Tibial artery (tissue), 4 donors: ENCODE measurements at regions not wholly inside any gene's neighbourhood (a gene's known extent, or its start where the extent isn't known, plus 50 kb on each side); places are given as distances from the start of the nearest gene placed in this dataset.

Source experiments
- DNase-seq, 2 donors: peaks; one replicate each; pipeline ENCODE4 v3.0.0-alpha.2; 2019
- H3K27ac ChIP-seq, 2 donors: fragments of 200-600 bp; sonication (generic) in 1 of 2; 1 replicate in 1 of 2; 2 replicates in 1 of 2; pipeline ENCODE4 v1.5.1; 2018 to 2019; ENCODE audit warnings: mild to moderate bottlenecking in 1 of 2
- H3K27me3 ChIP-seq, 2 donors: fragments of 200-600 bp; sonication (generic) in 1 of 2; one replicate each; pipeline versions ENCODE4 v1.5.1 to v1.6.0; 2016 to 2019
- H3K36me3 ChIP-seq, 3 donors: fragments of 200-600 bp; sonication (generic) in 2 of 3; one replicate each; pipeline ENCODE4 v1.5.1; 2016 to 2019; ENCODE audit warnings: mild to moderate bottlenecking in 2 of 3
- H3K4me1 ChIP-seq, 4 donors: fragments of 200-600 bp; sonication (generic) in 2 of 4; 1 replicate in 3 of 4; 2 replicates in 1 of 4; pipeline ENCODE4 v1.5.1; 2016 to 2019
- H3K4me3 ChIP-seq, 2 donors: fragments of 200-600 bp; sonication (generic) in 1 of 2; 1 replicate in 1 of 2; 2 replicates in 1 of 2; pipeline ENCODE4 v1.5.1; 2018 to 2019; ENCODE audit warnings: mild to moderate bottlenecking in 2 of 2
- H3K9me3 ChIP-seq, 3 donors: fragments of 200-600 bp; sonication (generic) in 1 of 3; one replicate each; pipeline ENCODE4 v1.5.1; 2016 to 2019
- intact Hi-C: fragments of 100-400 bp; cut with DNase I; formaldehyde crosslinking; loops from one replicate; pipeline ENCODE4 v1.15.0; 2023; ENCODE audit warnings: low total_unique reads
- TF ChIP-seq, protein P1 (sequence below), 2 experiments: fragments of 200-600 bp in 1 of 2; fragments of 450-650 bp in 1 of 2; IDR thresholded peaks; one replicate each; pipeline ENCODE4 v1.5.1; 2017 to 2019; ENCODE audit warnings: antibody characterized with exemption in 2 of 2, mild to moderate bottlenecking in 1 of 2, moderate library complexity in 1 of 2

DNA sequence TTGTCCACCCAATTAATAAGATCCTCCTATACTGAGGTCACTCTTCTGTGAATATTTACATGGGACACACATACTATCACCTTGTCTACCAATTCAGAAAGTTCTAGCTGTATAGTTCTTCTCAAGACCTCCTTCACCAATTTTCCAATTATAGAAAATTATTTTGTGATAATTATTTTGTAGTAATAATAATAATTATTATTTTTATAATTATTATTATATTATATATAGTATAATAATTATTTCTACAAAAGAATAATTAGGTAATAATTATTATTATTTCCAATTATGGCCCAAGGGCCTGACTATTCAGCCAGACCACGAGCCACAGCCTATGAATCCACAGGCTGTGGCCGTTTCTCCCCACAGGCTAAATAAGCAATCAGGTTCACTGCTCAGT lies 164.1 kb upstream of the IGSF21 start:
- TF ChIP-seq, protein P1, sequence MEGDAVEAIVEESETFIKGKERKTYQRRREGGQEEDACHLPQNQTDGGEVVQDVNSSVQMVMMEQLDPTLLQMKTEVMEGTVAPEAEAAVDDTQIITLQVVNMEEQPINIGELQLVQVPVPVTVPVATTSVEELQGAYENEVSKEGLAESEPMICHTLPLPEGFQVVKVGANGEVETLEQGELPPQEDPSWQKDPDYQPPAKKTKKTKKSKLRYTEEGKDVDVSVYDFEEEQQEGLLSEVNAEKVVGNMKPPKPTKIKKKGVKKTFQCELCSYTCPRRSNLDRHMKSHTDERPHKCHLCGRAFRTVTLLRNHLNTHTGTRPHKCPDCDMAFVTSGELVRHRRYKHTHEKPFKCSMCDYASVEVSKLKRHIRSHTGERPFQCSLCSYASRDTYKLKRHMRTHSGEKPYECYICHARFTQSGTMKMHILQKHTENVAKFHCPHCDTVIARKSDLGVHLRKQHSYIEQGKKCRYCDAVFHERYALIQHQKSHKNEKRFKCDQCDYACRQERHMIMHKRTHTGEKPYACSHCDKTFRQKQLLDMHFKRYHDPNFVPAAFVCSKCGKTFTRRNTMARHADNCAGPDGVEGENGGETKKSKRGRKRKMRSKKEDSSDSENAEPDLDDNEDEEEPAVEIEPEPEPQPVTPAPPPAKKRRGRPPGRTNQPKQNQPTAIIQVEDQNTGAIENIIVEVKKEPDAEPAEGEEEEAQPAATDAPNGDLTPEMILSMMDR (IDR thresholded peaks at IDR 0.05): no peak
- intact Hi-C loops: no loop called here

DNA sequence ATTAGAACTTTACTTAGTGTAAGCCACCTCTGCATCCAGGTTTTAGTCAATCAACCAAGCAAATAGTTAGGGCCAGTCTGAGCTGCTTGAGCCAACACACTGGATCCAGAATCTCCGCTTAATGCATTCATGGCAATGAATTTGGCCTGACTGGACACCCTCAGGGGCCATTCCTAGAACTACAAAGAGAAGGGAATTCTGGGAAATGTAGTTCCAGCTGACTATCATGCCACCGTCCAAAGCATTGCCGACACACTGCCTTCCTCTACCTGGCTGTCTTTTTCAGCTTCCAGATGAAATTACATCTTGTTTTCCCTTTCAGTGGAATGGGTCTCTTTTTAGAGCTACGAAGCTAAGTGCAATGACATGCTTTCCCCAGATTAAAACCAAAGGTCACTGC lies 163.0 kb upstream of the IGSF21 start:
- H3K4me1 ChIP-seq: no peaks in the 10 kb centered on the region
- H3K27me3 ChIP-seq: peaks cover 0 to 33% of the 10 kb centered on the region in 2 donors
- no peaks in the 10 kb centered on the region for H3K9me3 ChIP-seq
- no peaks in the 10 kb centered on the region for H3K36me3 ChIP-seq
- no peak overlapping the region for H3K27ac ChIP-seq
- no peak overlapping the region for H3K4me3 ChIP-seq
- TF ChIP-seq, protein P1 (IDR thresholded peaks at IDR 0.05): no peak
- DNase-seq: no peak
- intact Hi-C loops: no loop called here

More for the DNA sequence above, 164.1 kb upstream of the IGSF21 start:
- Histone ChIP-seq H3K9me3 (no peaks in the 10 kb centered on the region), H3K36me3 (no peaks in the 10 kb centered on the region), H3K27me3 (peaks cover 0 to 22% of the 10 kb centered on the region in 2 donors), H3K27ac (no peak overlapping the region), H3K4me1 (no peaks in the 10 kb centered on the region), H3K4me3 (no peak overlapping the region)
- no peak for DNase-seq

- Histone ChIP-seq H3K9me3 (no peaks in the 10 kb centered on the region), H3K4me1 (no peaks in the 10 kb centered on the region), H3K4me3 (no peak overlapping the region), H3K36me3 (no peaks in the 10 kb centered on the region), H3K27me3 (peaks cover 0 to 40% of the 10 kb centered on the region in 2 donors), H3K27ac (no peak overlapping the region)
- TF ChIP-seq, protein P1 (IDR thresholded peaks at IDR 0.05): no peak
- intact Hi-C loops: no loop called here
- no peak for DNase-seq
Observed at GRCh38 chr1:17946434-17946833, 161.2 kb upstream of the IGSF21 start.

- Histone ChIP-seq H3K4me3 (no peak overlapping the region), H3K36me3 (no peaks in the 10 kb centered on the region), H3K27me3 (peaks cover 0 to 56% of the 10 kb centered on the region in 2 donors), H3K4me1 (no peaks in the 10 kb centered on the region), H3K9me3 (no peaks in the 10 kb centered on the region), H3K27ac (no peak overlapping the region)
- DNase-seq: no peak
- TF ChIP-seq, protein P1 (IDR thresholded peaks at IDR 0.05): no peak
- intact Hi-C loops: no loop called here
Observed at GRCh38 chr1:17948594-17948993, 159.0 kb upstream of the IGSF21 start.

DNA sequence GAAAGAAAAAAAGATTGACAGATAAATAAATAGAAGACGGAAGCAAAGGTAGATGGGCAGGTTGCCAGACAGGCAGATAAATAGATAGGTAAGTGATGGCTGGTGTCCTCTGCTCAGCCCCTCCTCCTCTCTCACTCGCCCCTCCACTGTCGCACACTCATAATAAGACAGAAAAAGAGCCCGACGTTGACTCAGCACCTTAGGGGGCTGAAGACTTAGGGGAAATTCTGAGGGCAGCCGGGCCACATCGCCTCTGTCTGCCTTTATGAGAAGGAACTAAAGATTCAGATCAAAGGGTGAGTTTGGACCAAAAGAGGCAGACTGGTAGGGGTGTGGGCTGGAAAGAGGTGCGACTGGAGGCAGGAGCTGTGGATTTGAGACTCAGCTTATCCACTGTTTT lies 158.1 kb upstream of the IGSF21 start:
- DNase-seq: no peak
- TF ChIP-seq, protein P1 (IDR thresholded peaks at IDR 0.05): no peak
- H3K27me3 ChIP-seq: peaks cover 0 to 61% of the 10 kb centered on the region in 2 donors
- no peak overlapping the region for H3K27ac ChIP-seq
- no peaks in the 10 kb centered on the region for H3K36me3 ChIP-seq
- no peaks in the 10 kb centered on the region for H3K9me3 ChIP-seq
- H3K4me3 ChIP-seq: no peak overlapping the region
- intact Hi-C loops: no loop called here
- H3K4me1 ChIP-seq: no peaks in the 10 kb centered on the region

GRCh38 chr1:17950728-17951127 lies 156.9 kb upstream of the IGSF21 start:
- H3K27me3 ChIP-seq: peaks cover 0 to 70% of the 10 kb centered on the region in 2 donors
- DNase-seq: no peak
- TF ChIP-seq, protein P1 (IDR thresholded peaks at IDR 0.05): no peak
- no peaks in the 10 kb centered on the region for H3K9me3 ChIP-seq
- no peaks in the 10 kb centered on the region for H3K36me3 ChIP-seq
- no peak overlapping the region for H3K4me3 ChIP-seq
- intact Hi-C loops: no loop called here
- H3K27ac ChIP-seq: no peak overlapping the region
- H3K4me1 ChIP-seq: no peaks in the 10 kb centered on the region
